Stomach smooth muscle (tissue), 2 donors: ENCODE measurements at regions not wholly inside any gene's neighbourhood (a gene's known extent, or its start where the extent isn't known, plus 50 kb on each side); places are given as distances from the start of the nearest gene placed in this dataset.
"Not testable (repeated sequence)": the region's sequence is repeated elsewhere in the genome, so short reads cannot be mapped to it uniquely, and the experiment has no call there.

Source experiments
- H3K27ac ChIP-seq: one replicate; pipeline ENCODE4 v1.7.0; 2013; ENCODE audit warnings: mild to moderate bottlenecking, low read length, inconsistent platforms
- H3K27me3 ChIP-seq, 2 donors: one replicate each; pipeline ENCODE4 v1.7.0; 2013; ENCODE audit warnings: low read length in 2 of 2; ENCODE audit not compliant: insufficient read depth in 2 of 2, control insufficient read depth in 1 of 2
- H3K36me3 ChIP-seq, 2 donors: one replicate each; pipeline ENCODE4 v1.7.0; 2013; ENCODE audit warnings: low read length in 2 of 2; ENCODE audit not compliant: control insufficient read depth in 2 of 2, insufficient read depth in 2 of 2
- H3K4me1 ChIP-seq: one replicate; pipeline ENCODE4 v1.7.0; 2013; ENCODE audit warnings: low read length; ENCODE audit not compliant: control insufficient read depth, insufficient read depth
- H3K4me3 ChIP-seq, 2 donors: one replicate each; pipeline ENCODE4 v1.7.0; 2013; ENCODE audit warnings: low read length in 2 of 2
- H3K9ac ChIP-seq, 2 donors: one replicate each; pipeline ENCODE4 v1.7.0; 2013; ENCODE audit warnings: low read length in 2 of 2, mild to moderate bottlenecking in 1 of 2
- H3K9me3 ChIP-seq, 2 donors: one replicate each; pipeline ENCODE4 v1.7.0; 2013; ENCODE audit warnings: low read length in 2 of 2; ENCODE audit not compliant: control insufficient read depth in 2 of 2
- donor health status: healthy.
- donor health status: Pancreatic carcinoma.

DNA sequence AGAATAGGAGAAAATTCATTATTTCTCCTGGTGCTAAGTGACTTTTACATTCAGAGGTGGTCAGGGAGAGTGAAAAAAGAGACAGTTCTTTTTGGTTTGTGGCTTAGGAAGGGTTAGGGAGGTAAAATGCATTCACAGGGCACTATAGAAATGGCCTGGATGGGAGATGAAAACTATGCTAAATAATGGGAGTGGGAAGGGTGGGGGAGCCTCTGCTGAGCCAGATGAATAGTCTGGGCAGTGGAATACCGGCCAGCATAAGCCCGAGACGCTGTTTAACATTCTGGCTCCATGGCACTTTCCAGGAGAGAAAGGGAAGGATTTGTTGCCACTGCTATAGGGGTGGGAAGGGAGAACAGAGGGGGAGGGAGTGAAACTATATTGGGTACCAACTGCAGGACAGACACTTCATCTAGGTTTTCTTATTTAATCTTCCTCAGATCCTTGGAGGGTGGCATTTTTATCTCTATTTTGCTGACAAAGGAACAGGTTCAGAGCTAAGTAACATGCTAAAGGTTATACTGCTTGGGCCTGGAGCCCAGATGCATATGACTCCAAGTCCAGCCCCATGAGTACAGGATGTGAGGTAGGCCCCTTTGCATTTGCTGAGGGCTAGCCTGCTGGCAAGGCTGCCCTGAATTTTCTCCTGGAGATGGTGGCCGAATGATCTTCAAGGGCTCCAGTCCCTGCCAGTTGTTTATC lies 372.4 kb downstream of the CCSER2 start:
- H3K9me3 ChIP-seq, result no peaks in the 10 kb centered on the region
- H3K4me3 ChIP-seq, result no peak overlapping the region
- no peaks in the 10 kb centered on the region for H3K36me3 ChIP-seq
- H3K9ac ChIP-seq, result no peak overlapping the region
- peaks cover 5% of the 10 kb centered on the region for H3K4me1 ChIP-seq
- H3K27ac ChIP-seq, result no peak overlapping the region
- no peaks in the 10 kb centered on the region for H3K27me3 ChIP-seq

DNA sequence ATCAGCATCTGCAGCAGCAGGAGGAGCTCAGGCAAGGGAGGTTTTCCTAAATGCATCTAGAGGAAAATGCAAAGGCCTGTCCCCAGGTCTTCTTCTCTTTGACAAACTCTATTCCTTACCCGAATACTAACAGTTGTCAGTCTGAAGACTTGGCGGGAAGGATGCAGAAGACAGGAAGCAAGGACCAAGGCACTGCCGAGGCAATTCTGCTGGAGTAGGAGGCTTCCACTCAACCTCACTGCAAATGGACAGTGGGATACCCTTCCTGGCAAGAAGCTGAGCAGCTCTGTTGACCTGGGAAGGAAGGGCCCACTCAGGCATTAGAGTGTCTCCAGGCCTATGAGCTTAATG lies 373.0 kb downstream of the CCSER2 start:
- Histone ChIP-seq H3K36me3 (no peaks in the 10 kb centered on the region), H3K9ac (no peak overlapping the region), H3K9me3 (no peaks in the 10 kb centered on the region), H3K27ac (no peak overlapping the region), H3K4me3 (no peak overlapping the region), H3K27me3 (no peaks in the 10 kb centered on the region), H3K4me1 (peaks cover 6% of the 10 kb centered on the region)

DNA sequence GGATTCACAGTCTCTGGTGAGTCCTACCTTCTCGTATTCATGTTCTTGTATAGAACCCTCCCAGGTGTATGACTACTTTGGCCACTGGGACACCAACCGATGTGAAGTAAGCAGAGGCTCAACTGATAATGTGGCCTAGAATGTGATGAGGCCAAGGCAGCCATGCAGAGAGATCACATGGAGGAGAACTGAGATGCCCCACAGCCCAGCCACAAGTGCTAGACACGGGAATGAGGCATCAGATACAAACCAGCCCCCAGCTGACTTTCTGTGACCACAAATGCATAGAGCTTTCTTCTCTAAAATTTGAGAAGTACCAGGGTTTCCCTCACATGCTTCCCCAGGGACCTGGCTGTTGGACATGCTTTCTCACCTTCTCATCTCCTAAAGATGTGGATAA lies 375.7 kb downstream of the CCSER2 start:
- H3K4me1 ChIP-seq, result peaks cover 11% of the 10 kb centered on the region
- no peak overlapping the region for H3K27ac ChIP-seq
- no peaks in the 10 kb centered on the region for H3K9me3 ChIP-seq
- no peaks in the 10 kb centered on the region for H3K36me3 ChIP-seq
- no peak overlapping the region for H3K4me3 ChIP-seq
- no peaks in the 10 kb centered on the region for H3K27me3 ChIP-seq
- no peak overlapping the region for H3K9ac ChIP-seq

DNA sequence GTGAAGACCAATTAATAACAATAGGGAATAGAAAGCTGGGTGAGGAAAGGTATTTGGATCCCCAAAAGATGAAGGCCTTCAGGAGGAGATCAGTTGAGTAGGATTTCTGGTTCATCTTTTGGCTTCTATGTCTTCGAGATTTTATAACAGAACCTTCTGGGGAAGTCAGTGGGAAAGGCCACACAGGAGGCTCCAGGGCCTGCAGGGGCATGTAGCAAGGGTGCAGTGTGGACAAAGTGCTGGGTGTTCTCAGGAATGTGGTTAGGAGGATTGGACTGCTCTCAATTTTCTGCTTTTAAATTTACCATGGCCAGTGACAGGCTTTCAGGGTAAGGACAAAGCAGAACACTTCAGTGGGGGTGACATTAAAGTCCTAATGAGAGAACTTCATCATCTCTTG lies 378.0 kb downstream of the CCSER2 start:
- Histone ChIP-seq H3K9me3 (no peaks in the 10 kb centered on the region), H3K27ac (peak overlapping the region; percentile 26), H3K4me1 (peaks cover 6% of the 10 kb centered on the region), H3K27me3 (no peaks in the 10 kb centered on the region), H3K9ac (peak overlapping the region in 1 of 2 donors; percentile 35), H3K4me3 (no peak overlapping the region), H3K36me3 (no peaks in the 10 kb centered on the region)

DNA sequence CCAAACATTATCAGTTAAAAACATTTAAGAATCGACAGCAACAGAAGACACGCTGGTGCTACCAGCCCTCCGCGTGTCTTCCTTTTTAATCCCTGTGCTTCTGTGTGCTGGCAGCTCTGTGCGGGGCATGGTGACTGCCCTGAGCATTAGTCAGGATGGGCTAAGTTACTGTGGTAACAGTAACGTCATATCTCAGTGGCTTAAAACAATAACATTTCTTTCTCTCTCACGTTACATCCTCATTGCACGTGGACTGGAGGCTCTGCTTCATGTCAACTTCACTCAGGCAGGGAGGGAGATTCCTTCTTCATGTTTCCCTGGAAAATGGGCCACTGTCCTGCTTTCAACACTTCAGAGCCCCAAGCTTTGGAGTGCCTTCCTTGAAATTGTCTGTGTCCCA lies 378.5 kb downstream of the CCSER2 start:
- peak overlapping the region in 1 of 2 donors; percentile 35 for H3K4me3 ChIP-seq
- H3K9ac ChIP-seq, result peak overlapping the region in 1 of 2 donors; percentile 35
- peak overlapping the region; percentile 26 for H3K27ac ChIP-seq
- peaks cover 6% of the 10 kb centered on the region for H3K4me1 ChIP-seq
- no peaks in the 10 kb centered on the region for H3K27me3 ChIP-seq
- H3K9me3 ChIP-seq, result no peaks in the 10 kb centered on the region
- H3K36me3 ChIP-seq, result no peaks in the 10 kb centered on the region

DNA sequence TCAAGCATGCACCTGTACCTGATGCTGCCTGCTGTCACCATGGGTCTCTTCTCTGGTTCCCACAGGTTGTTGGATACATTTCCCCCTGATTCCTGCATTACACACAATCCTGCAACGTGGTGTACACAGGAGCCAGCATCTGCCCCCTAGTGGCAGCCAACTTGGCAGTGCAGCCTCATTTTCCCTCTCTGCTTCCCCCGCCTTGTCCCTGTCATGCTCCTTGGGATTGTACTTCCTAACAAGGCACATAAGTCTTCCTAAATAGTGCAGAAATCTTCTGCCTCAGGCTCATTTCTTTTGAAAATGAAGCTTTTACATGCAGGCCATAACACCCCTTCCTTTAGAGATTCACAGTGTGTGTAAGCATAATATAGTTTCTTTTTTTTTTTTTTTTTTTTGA lies 387.5 kb downstream of the CCSER2 start:
- no peak overlapping the region for H3K9ac ChIP-seq
- H3K36me3 ChIP-seq, result no peaks in the 10 kb centered on the region
- H3K4me3 ChIP-seq, result no peak overlapping the region
- H3K27me3 ChIP-seq, result no peaks in the 10 kb centered on the region
- H3K27ac ChIP-seq, result no peak overlapping the region
- H3K9me3 ChIP-seq, result peaks cover 0 to 2% of the 10 kb centered on the region in 2 donors
- H3K4me1 ChIP-seq, result no peaks in the 10 kb centered on the region

DNA sequence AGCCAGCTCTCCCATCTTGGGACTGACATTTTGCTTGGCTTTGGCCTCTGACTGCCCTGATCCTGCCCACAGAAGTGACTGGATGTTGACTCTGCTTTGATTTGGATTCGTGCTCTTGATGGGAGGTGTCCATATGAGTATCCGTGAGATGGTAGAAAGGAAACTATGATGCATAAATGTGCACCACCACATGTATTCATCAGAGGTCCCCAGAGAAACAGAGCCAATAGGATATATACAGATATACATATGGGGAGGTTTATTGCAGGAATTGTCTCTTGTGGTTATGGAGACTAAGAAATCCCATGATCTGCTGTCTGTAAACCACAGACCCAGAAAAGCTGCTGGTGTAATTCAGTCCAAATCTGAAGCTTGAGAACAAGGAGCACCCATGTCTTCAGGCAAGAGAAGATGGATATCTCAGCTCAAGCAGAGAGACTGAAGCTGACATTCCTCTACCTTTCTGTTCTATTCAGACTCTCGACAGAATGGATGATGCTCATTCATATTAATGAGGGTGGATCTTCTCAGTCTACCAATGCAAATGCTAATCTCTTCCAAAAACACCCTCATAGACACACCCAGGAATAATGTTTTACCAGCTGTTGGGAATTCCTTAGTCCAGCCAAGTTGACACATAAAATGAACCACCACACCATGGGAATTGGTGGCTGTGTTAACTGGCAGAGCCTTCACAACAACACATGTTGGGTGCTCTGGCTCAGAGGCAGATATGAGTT lies 390.7 kb downstream of the CCSER2 start:
- Histone ChIP-seq H3K4me3 (no peak overlapping the region), H3K9ac (no peak overlapping the region), H3K9me3 (peaks cover 0 to 2% of the 10 kb centered on the region in 2 donors), H3K27me3 (no peaks in the 10 kb centered on the region), H3K27ac (no peak overlapping the region), H3K36me3 (no peaks in the 10 kb centered on the region), H3K4me1 (no peaks in the 10 kb centered on the region)

DNA sequence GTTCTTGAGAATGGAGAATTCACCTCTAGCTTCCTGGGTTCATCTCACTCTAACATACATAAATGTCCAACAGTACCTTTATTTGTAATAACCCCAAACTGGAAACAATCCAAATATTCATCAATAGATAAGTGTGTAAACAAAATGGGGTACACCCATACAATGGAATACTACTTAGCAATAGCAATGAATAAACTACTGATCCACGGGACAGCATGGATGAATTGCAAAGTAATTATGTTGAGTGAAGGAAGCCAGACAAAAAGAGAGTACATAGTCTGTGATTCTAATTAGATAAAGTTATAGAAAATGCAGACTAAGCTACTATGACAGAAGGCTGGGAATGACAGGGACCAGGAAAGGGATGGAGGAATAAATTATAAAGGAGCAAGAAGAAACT lies 391.3 kb downstream of the CCSER2 start:
- Histone ChIP-seq H3K36me3 (no peaks in the 10 kb centered on the region), H3K4me3 (no peak overlapping the region), H3K27me3 (no peaks in the 10 kb centered on the region), H3K27ac (no peak overlapping the region), H3K9ac (no peak overlapping the region), H3K9me3 (no peaks in the 10 kb centered on the region), H3K4me1 (no peaks in the 10 kb centered on the region)

DNA sequence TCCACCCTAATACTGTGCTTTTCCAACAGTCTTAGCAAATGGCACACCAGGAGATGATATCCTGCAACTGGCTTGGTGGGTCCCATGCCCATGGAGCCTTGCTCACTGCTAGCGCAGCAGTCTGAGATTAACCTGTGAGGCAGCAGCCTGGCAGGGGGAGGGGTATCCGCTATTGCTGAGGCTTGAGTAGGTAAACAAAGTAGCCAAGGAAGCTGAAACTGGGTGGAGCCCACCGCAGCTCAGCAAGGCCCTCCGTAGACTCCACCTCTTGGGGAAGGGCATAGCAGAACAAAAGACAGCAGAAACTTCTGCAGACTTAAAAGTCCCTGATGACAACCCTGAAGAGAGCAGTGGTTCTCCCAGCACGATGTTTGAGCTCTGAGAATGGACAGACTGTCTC lies 399.0 kb downstream of the CCSER2 start:
- H3K27ac ChIP-seq, result no peak overlapping the region
- H3K4me3 ChIP-seq, result no peak overlapping the region
- no peak overlapping the region for H3K9ac ChIP-seq
- no peaks in the 10 kb centered on the region for H3K27me3 ChIP-seq
- H3K4me1 ChIP-seq, result no peaks in the 10 kb centered on the region
- H3K36me3 ChIP-seq, result no peaks in the 10 kb centered on the region
- H3K9me3 ChIP-seq, result no peaks in the 10 kb centered on the region

DNA sequence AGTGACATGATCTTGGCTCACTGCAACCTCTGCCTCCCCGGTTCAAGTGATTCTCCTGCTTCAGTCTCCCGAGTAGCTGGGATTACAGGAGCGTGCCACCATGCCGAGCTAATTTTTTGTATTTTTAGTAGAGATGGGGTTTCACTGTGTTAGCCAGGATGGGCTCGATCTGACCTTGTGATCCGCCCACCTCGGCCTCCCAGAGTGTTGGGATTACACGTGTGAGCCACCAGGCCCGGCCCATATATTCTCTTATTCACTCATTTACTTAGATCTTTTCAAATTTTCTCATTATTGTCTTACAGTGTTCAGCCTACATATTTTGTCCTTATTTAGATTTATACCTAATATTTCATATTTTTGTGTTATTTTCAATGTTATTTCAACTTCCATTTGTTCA lies 410.7 kb downstream of the CCSER2 start:
- H3K27me3 ChIP-seq, H3K9me3 ChIP-seq, H3K9ac ChIP-seq, H3K4me3 ChIP-seq, H3K27ac ChIP-seq, H3K36me3 ChIP-seq, H3K4me1 ChIP-seq: not testable (repeated sequence)

DNA sequence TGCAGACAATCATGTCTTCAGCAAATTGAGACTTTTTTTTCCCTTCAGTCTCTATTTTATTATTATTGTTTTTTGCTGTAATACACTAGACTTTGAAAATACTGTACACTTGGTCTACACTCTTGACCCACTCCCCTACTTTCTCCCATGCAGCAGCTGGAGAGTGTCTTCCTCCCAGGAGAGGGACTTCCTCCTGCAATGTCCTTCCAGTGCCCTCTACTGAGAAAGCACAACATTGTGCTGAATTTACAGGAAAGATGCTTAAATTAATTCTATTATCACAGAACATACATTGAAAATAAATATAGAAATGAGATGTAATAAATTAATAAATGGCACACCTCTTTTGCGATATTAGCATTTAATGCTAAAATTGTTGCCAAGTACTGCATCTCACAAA lies 411.3 kb downstream of the CCSER2 start:
- no peaks in the 10 kb centered on the region for H3K9me3 ChIP-seq
- no peaks in the 10 kb centered on the region for H3K36me3 ChIP-seq
- no peak overlapping the region for H3K27ac ChIP-seq
- no peaks in the 10 kb centered on the region for H3K27me3 ChIP-seq
- H3K9ac ChIP-seq, result no peak overlapping the region
- H3K4me1 ChIP-seq, result no peaks in the 10 kb centered on the region
- no peak overlapping the region for H3K4me3 ChIP-seq
